IMR-90 (cell line): ENCODE measurements at regions not wholly inside any gene's neighbourhood (a gene's known extent, or its start where the extent isn't known, plus 50 kb on each side); places are given as distances from the start of the nearest gene placed in this dataset.

Experiments
- ATAC-seq: fragments of 200-7000 bp; cut with Tn5 transposase; 2 replicates; pipeline ENCODE4 v1.9.1; 2020; ENCODE audit warnings: low read depth, mild to moderate bottlenecking, moderate library complexity
- BruUV-seq: library from RNA; stranded (reverse); fragments of 400-500 nt; replicated peaks from 2 replicates; lab custom pipeline; 2021; lab: Mats Ljungman, UMichigan
- CTCF ChIA-PET: fragments of 300-600 bp; formaldehyde crosslinking; extraction: SDS; loops from one replicate; lab custom pipeline; 2021; ENCODE audit warnings: antibody characterized with exemption; lab: Yijun Ruan, JAX
- POLR2A ChIA-PET: fragments of 300-600 bp; sonication (Branson Sonifier 250); formaldehyde crosslinking; loops from one replicate; lab custom pipeline; 2022; ENCODE audit warnings: antibody characterized with exemption; ENCODE audit not compliant: unreplicated experiment; lab: Charles Lee
- DNase-seq: peaks from one replicate; pipeline ENCODE4 v3.0.0; 2013
- H2AFZ ChIP-seq: replicated peaks from 2 replicates; pipeline ENCODE3; 2013; ENCODE audit warnings: low read length, mild to moderate bottlenecking; ENCODE audit not compliant: poor library complexity
- H2AK5ac ChIP-seq: 2 replicates; pipeline ENCODE4 v1.6.1; 2013; ENCODE audit warnings: low read depth, low read length, inconsistent platforms
- H2AK9ac ChIP-seq: replicated peaks from 2 replicates; pipeline ENCODE3; 2013; ENCODE audit warnings: mild to moderate bottlenecking, low read depth, low read length, moderate library complexity; ENCODE audit not compliant: poor library complexity
- H2BK120ac ChIP-seq: 2 replicates; pipeline ENCODE4 v1.6.1; 2013; ENCODE audit warnings: low read depth, low read length, inconsistent platforms
- H2BK15ac ChIP-seq: 3 replicates; pipeline ENCODE4 v1.6.1; 2013; ENCODE audit warnings: low read depth, low read length, inconsistent platforms
- H2BK20ac ChIP-seq: 2 replicates; pipeline ENCODE4 v1.6.1; 2013; ENCODE audit warnings: low read depth, mild to moderate bottlenecking, inconsistent platforms, low read length, moderate library complexity
- H2BK5ac ChIP-seq: 2 replicates; pipeline ENCODE4 v1.6.1; 2013; ENCODE audit warnings: mild to moderate bottlenecking, low read depth, low read length, inconsistent platforms; ENCODE audit not compliant: poor library complexity, severe bottlenecking
- H3K14ac ChIP-seq: replicated peaks from 2 replicates; pipeline ENCODE4 v1.6.1; 2013; ENCODE audit warnings: low read depth, low read length, inconsistent platforms
- H3K18ac ChIP-seq: 2 replicates; pipeline ENCODE4 v1.6.1; 2013; ENCODE audit warnings: low read depth, low read length, control low read depth
- H3K23ac ChIP-seq: 2 replicates; pipeline ENCODE4 v1.6.1; 2013; ENCODE audit warnings: low read depth, low read length, inconsistent platforms
- H3K27ac ChIP-seq: 2 replicates; pipeline ENCODE4 v1.5.1; 2013; ENCODE audit warnings: mild to moderate bottlenecking, control low read depth, low read length; ENCODE audit not compliant: insufficient read depth
- H3K27me3 ChIP-seq: 2 replicates; pipeline ENCODE4 v1.6.1; 2013; ENCODE audit warnings: low read length; ENCODE audit not compliant: control insufficient read depth, insufficient read depth
- H3K36me3 ChIP-seq: 2 replicates; pipeline ENCODE4 v1.6.1; 2013; ENCODE audit warnings: low read length, mixed read lengths; ENCODE audit not compliant: control insufficient read depth, insufficient read depth
- H3K4ac ChIP-seq: 2 replicates; pipeline ENCODE4 v1.6.1; 2013; ENCODE audit warnings: low read depth, low read length, inconsistent platforms
- H3K4me1 ChIP-seq: 2 replicates; pipeline ENCODE4 v1.6.1; 2013; ENCODE audit warnings: low read length, mixed read lengths; ENCODE audit not compliant: control insufficient read depth, insufficient read depth
- H3K4me2 ChIP-seq: 2 replicates; pipeline ENCODE4 v1.6.1; 2013; ENCODE audit warnings: low read depth, mild to moderate bottlenecking, control low read depth, low read length, moderate library complexity
- H3K4me3 ChIP-seq: 2 replicates; pipeline ENCODE4 v1.5.1; 2013; ENCODE audit warnings: low read depth, mild to moderate bottlenecking, control low read depth, low read length, moderate library complexity; ENCODE audit not compliant: insufficient read depth
- H3K56ac ChIP-seq: 2 replicates; pipeline ENCODE4 v1.6.1; 2013; ENCODE audit warnings: low read length, inconsistent platforms; ENCODE audit not compliant: insufficient read depth; ENCODE audit errors: extremely low read depth
- H3K79me1 ChIP-seq, 2 experiments: 2 replicates each; pipeline ENCODE4 v1.6.1; 2013; ENCODE audit warnings: low read length in 2 of 2, inconsistent platforms in 1 of 2, low read depth in 1 of 2
- H3K9ac ChIP-seq: 2 replicates; pipeline ENCODE4 v1.6.1; 2013; ENCODE audit warnings: low read depth, low read length, control low read depth
- H3K9me1 ChIP-seq: 2 replicates; pipeline ENCODE4 v1.6.1; 2013; ENCODE audit warnings: low read length, inconsistent platforms; ENCODE audit not compliant: insufficient read depth
- H3K9me3 ChIP-seq: 2 replicates; pipeline ENCODE4 v1.6.1; 2013; ENCODE audit warnings: low read length; ENCODE audit not compliant: control insufficient read depth, insufficient read depth
- H4K20me1 ChIP-seq: 2 replicates; pipeline ENCODE4 v1.6.1; 2013; ENCODE audit warnings: low read length, inconsistent platforms; ENCODE audit not compliant: insufficient read depth
- H4K5ac ChIP-seq: 2 replicates; pipeline ENCODE4 v1.6.1; 2013; ENCODE audit warnings: mild to moderate bottlenecking, low read depth, low read length, control low read depth
- H4K8ac ChIP-seq, 2 experiments: 2 replicates each; pipeline ENCODE4 v1.6.1; 2013; ENCODE audit warnings: low read depth in 2 of 2, low read length in 2 of 2, control low read depth in 1 of 2, inconsistent platforms in 1 of 2
- H4K91ac ChIP-seq: 2 replicates; pipeline ENCODE4 v1.6.1; 2013; ENCODE audit warnings: low read depth, low read length, inconsistent platforms; ENCODE audit not compliant: insufficient read depth
- BHLHE40 ChIP-seq: fragments of 150-350 bp; IDR thresholded peaks from 2 replicates; pipeline ENCODE4 v1.6.1; 2016; ENCODE audit warnings: mild to moderate bottlenecking, low read depth, low read length
- CEBPB ChIP-seq: IDR thresholded peaks from 2 replicates; pipeline ENCODE4 v1.6.1; 2012; ENCODE audit warnings: low read depth, low read length, improper control_type of control experiment
- MXI1 ChIP-seq: IDR thresholded peaks from 2 replicates; pipeline ENCODE4 v1.6.1; 2012; ENCODE audit warnings: low read depth, mild to moderate bottlenecking, low read length, moderate library complexity, borderline replicate concordance
- NFE2L2 ChIP-seq: fragments of 150-350 bp; IDR thresholded peaks from 2 replicates; pipeline ENCODE4 v1.6.1; 2016; ENCODE audit warnings: low read depth, mild to moderate bottlenecking, low read length
- SMC3 ChIP-seq: fragments of 150-350 bp; IDR thresholded peaks from 2 replicates; pipeline ENCODE4 v1.6.1; 2016; ENCODE audit warnings: low read depth, mild to moderate bottlenecking, antibody characterized with exemption, low read length, moderate library complexity
- WGBS, 2 experiments: methylation state at CpG; one replicate each; pipeline versions ENCODE4 v1.1.5 to v1.1.7; 2013; ENCODE audit warnings: missing lambda C conversion rate in 2 of 2; ENCODE audit not compliant: insufficient read length in 1 of 2; ENCODE audit errors: extremely low coverage in 2 of 2; 5-methylcytosine and 5-hydroxymethylcytosine counted together
- dilution Hi-C: fragments of 300-500 bp; cut with HindIII; formaldehyde crosslinking; loops from one replicate; pipeline ENCODE4 v1.14.3; 2018; ENCODE audit warnings: low sequenced_read_pairs; ENCODE audit not compliant: unreplicated experiment
- in situ Hi-C: fragments of 300-500 bp; cut with MboI; formaldehyde crosslinking; loops from 3 replicates; pipeline ENCODE4 v1.14.3; 2019; ENCODE audit warnings: low sequenced_read_pairs, inconsistent platforms, mixed read lengths
- intact Hi-C: fragments of 100-400 bp; cut with micrococcal nuclease; formaldehyde crosslinking; loops from 2 replicates; pipeline ENCODE4 v1.10.0; 2022
- TF ChIP-seq, protein P1 (sequence below): fragments of 150-350 bp; IDR thresholded peaks from 2 replicates; pipeline ENCODE4 v1.6.1; 2017; ENCODE audit warnings: mild to moderate bottlenecking, antibody characterized with exemption, low read length, low read depth
- TF ChIP-seq, protein P2 (sequence below): fragments of 150-350 bp; IDR thresholded peaks from 2 replicates; pipeline ENCODE4 v1.6.1; 2016; ENCODE audit warnings: low read depth, mild to moderate bottlenecking, low read length, moderate library complexity, borderline replicate concordance

DNA sequence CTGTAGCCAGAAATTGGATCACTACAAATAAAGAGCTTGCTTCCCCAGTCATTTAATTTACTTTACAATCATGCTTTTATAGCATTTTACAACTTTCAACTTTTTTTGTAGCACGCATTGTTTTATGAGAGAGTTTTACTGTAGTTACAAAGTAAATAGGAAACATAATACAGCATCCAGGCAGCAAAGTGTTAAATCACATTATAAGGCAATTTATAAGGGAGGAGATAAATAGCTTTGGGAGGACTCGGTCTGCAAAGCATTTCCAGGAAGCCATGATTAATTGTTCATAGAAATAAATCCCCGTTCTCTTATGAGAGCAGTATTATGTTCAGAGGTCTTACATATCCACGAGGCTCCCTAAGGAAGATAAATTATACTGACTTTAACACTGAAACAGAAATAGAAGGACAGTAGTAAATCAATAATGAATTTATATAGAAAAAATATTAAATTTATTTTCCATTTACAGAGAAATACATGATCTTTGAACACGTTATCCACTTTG is 792.6 kb upstream of the RAG2 start:
- ATAC-seq, result no peak
- Histone ChIP-seq H3K18ac (no peak overlapping the region), H2AK5ac (no peak overlapping the region), H2AK9ac (no peak overlapping the region), H3K36me3 (no peaks in the 10 kb centered on the region), H2AFZ (no peak overlapping the region), H3K23ac (no peak overlapping the region), H3K79me1 (no peaks in the 10 kb centered on the region), H3K14ac (no peak overlapping the region), H3K4me2 (no peak overlapping the region), H3K4me1 (no peaks in the 10 kb centered on the region), H4K5ac (no peak overlapping the region), H2BK20ac (no peak overlapping the region), H2BK15ac (no peak overlapping the region), H3K9me1 (no peaks in the 10 kb centered on the region), H4K8ac (no peak overlapping the region), H3K9ac (no peak overlapping the region), H3K4ac (no peak overlapping the region), H3K27ac (no peak overlapping the region), H3K56ac (no peak overlapping the region), H4K20me1 (no peaks in the 10 kb centered on the region), H2BK120ac (no peak overlapping the region), H3K4me3 (no peak overlapping the region), H3K27me3 (no peaks in the 10 kb centered on the region), H3K9me3 (peaks cover 3% of the 10 kb centered on the region), H2BK5ac (no peak overlapping the region), H4K91ac (no peak overlapping the region)
- dilution Hi-C loops, result no loop called here
- WGBS, 2 experiments, result no CpG with 5 or more reads among the region's 5 CpGs
- intact Hi-C loops, result no loop called here
- TF ChIP-seq SMC3 (no peak), CEBPB (no peak), BHLHE40 (no peak), NFE2L2 (no peak), MXI1 (no peak)
- TF ChIP-seq, protein P1, sequence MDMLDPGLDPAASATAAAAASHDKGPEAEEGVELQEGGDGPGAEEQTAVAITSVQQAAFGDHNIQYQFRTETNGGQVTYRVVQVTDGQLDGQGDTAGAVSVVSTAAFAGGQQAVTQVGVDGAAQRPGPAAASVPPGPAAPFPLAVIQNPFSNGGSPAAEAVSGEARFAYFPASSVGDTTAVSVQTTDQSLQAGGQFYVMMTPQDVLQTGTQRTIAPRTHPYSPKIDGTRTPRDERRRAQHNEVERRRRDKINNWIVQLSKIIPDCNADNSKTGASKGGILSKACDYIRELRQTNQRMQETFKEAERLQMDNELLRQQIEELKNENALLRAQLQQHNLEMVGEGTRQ, result no peak
- TF ChIP-seq, protein P2, sequence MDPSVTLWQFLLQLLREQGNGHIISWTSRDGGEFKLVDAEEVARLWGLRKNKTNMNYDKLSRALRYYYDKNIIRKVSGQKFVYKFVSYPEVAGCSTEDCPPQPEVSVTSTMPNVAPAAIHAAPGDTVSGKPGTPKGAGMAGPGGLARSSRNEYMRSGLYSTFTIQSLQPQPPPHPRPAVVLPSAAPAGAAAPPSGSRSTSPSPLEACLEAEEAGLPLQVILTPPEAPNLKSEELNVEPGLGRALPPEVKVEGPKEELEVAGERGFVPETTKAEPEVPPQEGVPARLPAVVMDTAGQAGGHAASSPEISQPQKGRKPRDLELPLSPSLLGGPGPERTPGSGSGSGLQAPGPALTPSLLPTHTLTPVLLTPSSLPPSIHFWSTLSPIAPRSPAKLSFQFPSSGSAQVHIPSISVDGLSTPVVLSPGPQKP, result no peak
- POLR2A ChIA-PET, result no interaction called here
- no TSS peak for BruUV-seq
- no peak for DNase-seq
- CTCF ChIA-PET, result no interaction called here
- in situ Hi-C loops, result no loop called here
